Stimulated activated naive CD8-positive, alpha-beta T cell treated with anti-CD3 and anti-CD28 coated beads, Interleukin-15, amount 100 ng/mL, for 72 hours (primary cell): ENCODE measurements at regions not wholly inside any gene's neighbourhood (a gene's known extent, or its start where the extent isn't known, plus 50 kb on each side); places are given as distances from the start of the nearest gene placed in this dataset.
A peak's percentile ranks its signal among the peaks of the same experiment; 100 is the strongest.
"Not testable (repeated sequence)": the region's sequence is repeated elsewhere in the genome, so short reads cannot be mapped to it uniquely, and the experiment has no call there.

Source experiments
- ATAC-seq: fragments of 150-1000 bp; cut with Tn5 transposase; 2 replicates; pipeline ENCODE4 v1.10.0; 2021; ENCODE audit warnings: mild to moderate bottlenecking, moderate library complexity
- DNase-seq, 2 donors: peaks; one replicate each; pipeline ENCODE4 v3.0.0; 2021 to 2022
- H3K27ac Mint-ChIP-seq, 2 donors: one replicate each; pipeline ENCODE4 v1.8.0; 2022; ENCODE audit warnings: mild to moderate bottlenecking in 2 of 2, mixed read lengths in 2 of 2, moderate library complexity in 2 of 2
- H3K27me3 Mint-ChIP-seq: one replicate; pipeline ENCODE4 v1.8.0; 2022; ENCODE audit warnings: mixed read lengths
- H3K4me1 Mint-ChIP-seq: one replicate; pipeline ENCODE4 v1.8.0; 2022; ENCODE audit warnings: mild to moderate bottlenecking, mixed read lengths
- H3K4me3 Mint-ChIP-seq, 2 donors: one replicate each; pipeline ENCODE4 v1.8.0; 2022; ENCODE audit warnings: mild to moderate bottlenecking in 2 of 2, mixed read lengths in 2 of 2, moderate library complexity in 1 of 2
- H3K9me3 Mint-ChIP-seq, 2 donors: one replicate each; pipeline ENCODE4 v1.8.0; 2022; ENCODE audit warnings: mixed read lengths in 2 of 2

- not testable (repeated sequence) for H3K4me3 Mint-ChIP-seq, DNase-seq, ATAC-seq, H3K27ac Mint-ChIP-seq, H3K27me3 Mint-ChIP-seq, H3K4me1 Mint-ChIP-seq, H3K9me3 Mint-ChIP-seq
These were observed 70.2 kb downstream of the LGALS9C start for GRCh38 chr17:18546514-18547398.

- not testable (repeated sequence) for H3K27ac Mint-ChIP-seq, H3K27me3 Mint-ChIP-seq, H3K4me1 Mint-ChIP-seq, DNase-seq, H3K9me3 Mint-ChIP-seq, ATAC-seq, H3K4me3 Mint-ChIP-seq
These were observed 80.5 kb downstream of the LGALS9C start for GRCh38 chr17:18557086-18557485.

DNA sequence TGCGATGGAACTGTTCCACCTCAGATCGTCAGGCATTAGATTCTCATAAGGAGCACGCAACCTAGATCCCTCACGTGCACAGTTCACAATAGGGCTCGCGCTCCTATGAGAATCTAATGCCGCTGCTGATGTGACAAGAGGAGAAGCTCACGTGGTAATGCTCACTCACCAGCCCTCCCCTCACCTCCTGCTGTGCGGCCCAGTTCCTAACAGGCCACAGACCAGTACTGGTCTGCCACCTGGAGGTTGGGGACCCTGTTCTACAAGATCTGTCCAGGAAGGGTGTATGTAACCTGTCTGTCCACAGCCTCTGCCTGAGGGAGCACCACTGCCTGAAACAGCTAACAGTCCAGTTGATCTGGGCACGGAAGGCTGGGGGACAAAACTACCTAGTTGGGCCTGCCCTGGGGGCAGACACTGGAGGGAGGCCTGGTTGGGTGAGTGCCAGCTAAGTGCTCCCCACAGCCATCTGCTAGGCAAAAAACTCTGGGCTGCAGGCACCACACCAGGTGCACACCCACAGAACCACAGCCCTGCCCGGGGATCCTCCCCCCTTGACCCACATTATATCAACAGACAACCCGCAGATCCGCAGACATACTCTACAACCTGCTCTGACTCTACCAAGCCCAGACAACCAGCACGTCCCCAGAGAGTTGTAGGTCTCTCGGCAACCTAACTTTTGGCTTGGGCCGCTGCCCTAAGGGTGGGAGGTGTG lies 80.7 kb downstream of the TBC1D28 start:
- DNase-seq = peak; percentile 1 to 21
- not testable (repeated sequence) for H3K27me3 Mint-ChIP-seq, H3K27ac Mint-ChIP-seq, H3K9me3 Mint-ChIP-seq
- peak; percentile 87 for ATAC-seq
- H3K4me3 Mint-ChIP-seq = peak overlapping the region; percentile 58 to 73
- H3K4me1 Mint-ChIP-seq = peaks cover 13% of the 10 kb centered on the region

- H3K4me1 Mint-ChIP-seq = peaks cover 13% of the 10 kb centered on the region
- H3K27ac Mint-ChIP-seq, H3K27me3 Mint-ChIP-seq, H3K9me3 Mint-ChIP-seq: not testable (repeated sequence)
- H3K4me3 Mint-ChIP-seq = peak overlapping the region; percentile 58 to 73
- DNase-seq = peak; percentile 30 to 39
- peak; percentile 80 for ATAC-seq
These were observed 80.1 kb downstream of the TBC1D28 start for GRCh38 chr17:18564099-18564448.

DNA sequence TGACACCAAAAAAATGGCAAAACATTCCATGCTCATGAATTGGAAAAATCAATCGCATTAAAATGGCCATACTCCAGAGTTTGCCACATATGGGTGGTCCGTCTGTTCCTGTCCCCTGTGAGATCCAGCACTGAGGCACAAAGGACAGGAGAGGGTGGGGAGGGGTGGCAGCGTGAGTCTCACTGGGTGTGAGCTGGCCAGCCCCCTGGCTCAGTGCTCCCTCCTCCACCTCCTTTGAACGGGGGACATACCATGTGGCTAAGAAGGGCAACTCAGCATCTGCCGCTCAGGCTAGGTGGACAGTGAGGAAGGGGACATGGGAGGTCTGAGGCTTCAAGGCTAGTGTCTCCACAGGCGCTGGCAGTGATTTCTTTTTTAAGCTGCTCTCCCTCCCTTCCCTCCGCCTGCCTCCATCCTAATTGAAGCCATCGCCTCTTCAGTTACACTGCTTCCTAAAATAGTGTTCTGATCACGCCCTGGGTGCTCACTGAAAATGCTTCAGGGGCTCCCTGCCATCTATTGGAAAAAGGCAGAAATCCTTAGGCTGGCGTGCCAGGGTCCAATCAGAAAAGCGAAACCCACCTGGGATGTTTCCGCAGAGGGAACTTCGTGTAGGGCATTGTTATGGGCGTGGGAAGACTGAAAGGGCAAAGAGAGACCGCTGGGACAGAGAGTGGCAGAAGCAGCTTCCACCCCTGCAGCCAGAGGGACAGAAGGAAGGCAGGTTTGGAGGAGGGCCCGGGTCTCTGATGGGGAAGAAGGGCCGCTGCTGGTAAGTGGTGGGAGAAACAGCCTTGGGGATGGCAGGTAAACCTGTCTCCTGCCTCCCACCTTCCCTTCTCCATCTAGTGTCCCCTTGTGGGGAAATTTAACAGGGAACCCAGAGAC lies 75.8 kb downstream of the TBC1D28 start:
- not testable (repeated sequence) for H3K27me3 Mint-ChIP-seq, DNase-seq, H3K27ac Mint-ChIP-seq, H3K9me3 Mint-ChIP-seq, H3K4me3 Mint-ChIP-seq, ATAC-seq
- H3K4me1 Mint-ChIP-seq = peaks cover 13% of the 10 kb centered on the region

DNA sequence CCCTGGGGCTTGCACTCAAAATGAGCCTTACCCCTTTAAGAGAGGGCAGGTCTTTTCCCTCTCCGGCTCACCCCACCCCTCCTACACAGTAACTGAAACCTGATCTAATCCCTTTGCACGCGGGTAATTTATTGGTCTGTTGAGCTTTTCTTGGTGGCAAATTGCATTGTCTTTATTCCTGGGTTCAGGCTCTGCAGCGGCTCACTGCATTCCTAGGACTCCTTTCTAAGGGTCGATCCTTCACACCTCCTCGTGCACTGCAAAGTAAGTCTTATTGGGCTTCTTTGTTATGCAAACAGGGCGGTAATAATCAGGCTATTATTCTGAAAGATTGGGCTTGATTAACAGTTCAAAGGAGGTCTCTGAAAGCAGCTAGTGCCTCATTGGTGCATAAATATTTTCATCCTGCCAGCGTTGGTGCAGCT lies 74.7 kb downstream of the TBC1D28 start:
- ATAC-seq, DNase-seq, H3K4me3 Mint-ChIP-seq, H3K4me1 Mint-ChIP-seq, H3K27me3 Mint-ChIP-seq, H3K9me3 Mint-ChIP-seq: not testable (repeated sequence)
- H3K27ac Mint-ChIP-seq = peak overlapping the region in 1 of 2 donors; percentile 76

GRCh38 chr17:18572536-18572935 lies 71.7 kb downstream of the TBC1D28 start:
- peak overlapping the region in 1 of 2 donors; percentile 65 for H3K27ac Mint-ChIP-seq
- not testable (repeated sequence) for H3K9me3 Mint-ChIP-seq, DNase-seq, ATAC-seq, H3K4me1 Mint-ChIP-seq, H3K27me3 Mint-ChIP-seq, H3K4me3 Mint-ChIP-seq

DNA sequence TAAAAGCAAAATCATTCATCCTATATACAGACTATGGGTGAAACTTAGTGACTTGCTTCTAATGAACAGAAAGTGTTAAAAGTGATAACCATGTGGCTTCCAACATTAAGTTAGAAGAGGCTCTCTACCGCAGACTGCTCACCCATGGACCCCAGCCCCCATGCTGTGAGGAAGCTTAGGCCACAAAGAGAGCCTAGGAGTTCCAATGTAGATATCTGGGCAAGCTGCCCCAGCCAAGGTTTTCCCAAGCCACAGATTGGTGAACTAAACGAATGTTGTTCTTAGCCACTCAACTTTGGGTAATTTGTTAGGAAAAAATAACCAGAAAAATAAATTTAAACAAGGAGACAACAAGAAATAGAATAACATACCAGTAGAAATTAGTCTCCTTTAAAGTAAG lies 70.1 kb downstream of the TBC1D28 start:
- H3K9me3 Mint-ChIP-seq = not testable (repeated sequence)

More for the DNA sequence above, 70.1 kb downstream of the TBC1D28 start:
- H3K4me1 Mint-ChIP-seq, ATAC-seq, DNase-seq, H3K4me3 Mint-ChIP-seq, H3K27me3 Mint-ChIP-seq, H3K27ac Mint-ChIP-seq: not testable (repeated sequence)
